Esophagus (tissue), 2 donors: ENCODE measurements at regions not wholly inside any gene's neighbourhood (a gene's known extent, or its start where the extent isn't known, plus 50 kb on each side); places are given as distances from the start of the nearest gene placed in this dataset.
"Not testable (repeated sequence)": the region's sequence is repeated elsewhere in the genome, so short reads cannot be mapped to it uniquely, and the experiment has no call there.

Experiments
- H3K27ac ChIP-seq, 2 donors: one replicate each; pipeline ENCODE4 v1.5.1; 2013; ENCODE audit warnings: low read depth in 2 of 2, mild to moderate bottlenecking in 2 of 2, inconsistent platforms in 1 of 2, low read length in 1 of 2, moderate library complexity in 1 of 2
- H3K27me3 ChIP-seq, 2 donors: one replicate each; pipeline ENCODE4 v1.6.1; 2013; ENCODE audit warnings: low read length in 2 of 2, control low read depth in 1 of 2, mild to moderate bottlenecking in 1 of 2; ENCODE audit not compliant: insufficient read depth in 2 of 2, control insufficient read depth in 1 of 2
- H3K36me3 ChIP-seq, 2 donors: one replicate each; pipeline ENCODE4 v1.6.1; 2013; ENCODE audit warnings: low read length in 1 of 2; ENCODE audit not compliant: control insufficient read depth in 2 of 2, insufficient read depth in 2 of 2
- H3K4me1 ChIP-seq, 2 donors: one replicate each; pipeline ENCODE4 v1.6.1; 2013; ENCODE audit warnings: low read length in 1 of 2; ENCODE audit not compliant: control insufficient read depth in 2 of 2, insufficient read depth in 2 of 2
- H3K4me3 ChIP-seq, 2 donors: one replicate each; pipeline ENCODE4 v1.5.1; 2013; ENCODE audit warnings: low read length in 2 of 2, mild to moderate bottlenecking in 2 of 2, low read depth in 1 of 2, moderate library complexity in 1 of 2
- H3K9me3 ChIP-seq, 2 donors: one replicate each; pipeline ENCODE4 v1.6.1; 2013; ENCODE audit warnings: mild to moderate bottlenecking in 2 of 2, low read depth in 1 of 2, low read length in 1 of 2, moderate library complexity in 1 of 2; ENCODE audit not compliant: control insufficient read depth in 2 of 2, insufficient read depth in 1 of 2
- WGBS, 2 donors: extraction: QIAGEN DNeasy Blood & Tissue Kit; methylation state at CpG; one replicate each; pipeline ENCODE4 v1.1.7; 2013; 5-methylcytosine and 5-hydroxymethylcytosine counted together
- donor health status: healthy with polysubstance abuse.
- donor health status: Bipolar disorder and iron deficiency.

DNA sequence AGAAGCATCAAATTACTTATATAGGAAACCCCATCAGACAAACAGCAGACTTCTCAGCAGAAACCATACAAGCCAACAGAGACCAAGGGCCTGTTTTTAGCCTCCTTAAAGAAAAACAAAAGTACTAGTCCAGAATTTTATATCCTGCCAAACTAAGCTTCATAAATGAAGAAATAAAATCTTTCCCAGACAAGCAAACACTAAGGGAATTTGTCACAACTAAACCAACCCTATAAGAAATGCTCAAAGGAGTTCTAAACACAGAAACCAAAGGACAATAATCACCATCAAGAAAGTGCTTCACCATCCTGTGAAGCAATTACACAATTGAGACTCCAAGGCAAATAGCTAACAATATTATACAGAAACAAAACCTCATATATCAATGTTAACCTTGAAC is 238.6 kb downstream of the NKX6-1 start:
- Histone ChIP-seq H3K4me1 (no peaks in the 10 kb centered on the region), H3K4me3 (no peak overlapping the region), H3K36me3 (no peaks in the 10 kb centered on the region), H3K27me3 (no peaks in the 10 kb centered on the region), H3K27ac (no peak overlapping the region), H3K9me3 (no peaks in the 10 kb centered on the region)

- H3K9me3 ChIP-seq: no peaks in the 10 kb centered on the region
- H3K27ac ChIP-seq: no peak overlapping the region
- WGBS, 2 donors: 44 to 60% methylated on average over 2 of the region's 2 CpGs
- H3K27me3 ChIP-seq: no peaks in the 10 kb centered on the region
- H3K4me3 ChIP-seq: no peak overlapping the region
- H3K4me1 ChIP-seq: no peaks in the 10 kb centered on the region
- no peaks in the 10 kb centered on the region for H3K36me3 ChIP-seq
Measured at GRCh38 chr4:84258905-84259830, 239.9 kb downstream of the NKX6-1 start.

DNA sequence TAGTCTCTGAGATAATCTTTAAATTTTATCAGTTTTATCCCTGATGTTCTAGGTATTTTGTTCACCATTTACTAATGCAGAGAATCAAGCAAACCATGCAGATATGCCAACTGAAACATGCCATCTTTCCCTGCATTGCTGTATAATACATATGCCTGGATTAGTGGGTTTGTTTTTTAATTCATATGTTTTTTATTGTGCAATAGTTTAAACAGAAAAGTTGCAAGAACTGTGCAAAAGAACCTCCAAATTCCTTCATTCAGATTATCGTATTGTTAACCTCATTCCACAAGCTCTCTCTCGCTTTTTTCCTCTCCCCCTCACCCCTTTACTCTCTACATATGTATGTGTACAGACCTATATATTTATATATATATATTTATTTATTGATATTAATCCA is 244.6 kb downstream of the NKX6-1 start:
- no peak overlapping the region for H3K27ac ChIP-seq
- WGBS, 2 donors: 88 to 89% methylated on average over 2 of the region's 2 CpGs
- no peak overlapping the region for H3K4me3 ChIP-seq
- no peaks in the 10 kb centered on the region for H3K4me1 ChIP-seq
- no peaks in the 10 kb centered on the region for H3K36me3 ChIP-seq
- H3K27me3 ChIP-seq: no peaks in the 10 kb centered on the region
- H3K9me3 ChIP-seq: no peaks in the 10 kb centered on the region

DNA sequence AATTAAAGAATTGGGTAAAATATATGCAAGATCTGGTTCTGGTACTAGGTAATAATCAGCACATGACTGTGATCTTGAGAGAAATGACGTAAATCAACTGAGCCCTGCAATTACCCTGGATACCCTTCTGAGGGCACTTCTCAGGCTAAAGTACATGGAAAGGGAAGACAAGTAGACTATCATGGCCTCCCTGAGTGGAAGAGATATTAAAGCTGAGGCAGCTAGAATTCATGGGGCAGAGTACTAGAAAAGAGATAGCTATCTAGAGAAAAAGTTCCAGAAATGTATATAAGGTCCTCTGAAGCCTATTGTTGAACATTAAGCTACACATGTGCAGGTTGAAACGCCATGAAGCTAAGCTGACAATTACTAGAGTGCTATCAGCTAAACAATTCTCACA is 249.6 kb downstream of the NKX6-1 start:
- Histone ChIP-seq H3K9me3 (peaks cover under 1 to 5% of the 10 kb centered on the region in 2 donors), H3K27ac (no peak overlapping the region), H3K4me3 (no peak overlapping the region), H3K4me1 (no peaks in the 10 kb centered on the region), H3K36me3 (no peaks in the 10 kb centered on the region), H3K27me3 (no peaks in the 10 kb centered on the region)
- whole genome bisulfite sequencing, 2 donors: 71 to 77% methylated on average over 2 of the region's 2 CpGs

- H3K36me3 ChIP-seq, H3K4me1 ChIP-seq, H3K27me3 ChIP-seq, H3K4me3 ChIP-seq, H3K27ac ChIP-seq, H3K9me3 ChIP-seq: not testable (repeated sequence)
- WGBS, 2 donors: 93% methylated on average over 10 to 14 of the region's 14 CpGs
Measured at GRCh38 chr4:84245042-84245441, 254.1 kb downstream of the NKX6-1 start.

- not testable (repeated sequence) for H3K4me3 ChIP-seq, H3K9me3 ChIP-seq, H3K27ac ChIP-seq, H3K36me3 ChIP-seq, H3K27me3 ChIP-seq, H3K4me1 ChIP-seq
- WGBS, 2 donors: 92 to 96% methylated on average over 19 of the region's 19 CpGs
Measured at GRCh38 chr4:84244346-84244801, 254.7 kb downstream of the NKX6-1 start.

- 91 to 94% methylated on average over 14 of the region's 14 CpGs for WGBS, 2 donors
- Histone ChIP-seq H3K4me3 (no peak overlapping the region), H3K27me3 (no peaks in the 10 kb centered on the region), H3K27ac (no peak overlapping the region), H3K4me1 (no peaks in the 10 kb centered on the region), H3K36me3 (no peaks in the 10 kb centered on the region), H3K9me3 (peaks cover 5 to 7% of the 10 kb centered on the region in 2 donors)
Measured at GRCh38 chr4:84243685-84244084, 255.4 kb downstream of the NKX6-1 start.

DNA sequence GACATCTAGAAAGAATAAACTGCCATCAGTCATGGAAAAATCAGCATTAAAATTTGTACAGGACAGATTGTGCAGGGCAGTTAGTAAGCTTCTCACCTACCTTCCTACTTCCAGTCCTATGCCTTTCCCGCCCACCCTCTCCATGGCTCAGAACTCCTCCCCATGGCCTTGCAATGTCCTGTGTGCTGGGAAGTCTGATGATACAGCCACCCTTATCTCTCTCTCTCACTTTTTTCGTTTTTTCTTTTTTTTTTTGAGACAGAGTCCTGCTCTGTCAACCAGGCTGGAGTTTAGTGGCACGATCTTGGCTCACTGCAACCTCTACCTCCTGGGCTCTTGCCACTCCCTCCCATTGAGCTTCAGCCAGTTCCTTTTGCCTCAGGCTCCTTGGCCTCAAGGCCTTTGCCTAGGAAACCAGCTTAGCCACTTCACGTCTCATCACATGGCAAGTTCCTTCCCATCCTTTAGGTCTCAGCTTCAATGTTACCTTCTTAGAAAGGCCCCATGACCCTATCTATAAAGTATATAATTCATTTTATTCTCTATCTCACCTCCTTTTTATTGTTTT is 259.7 kb downstream of the NKX6-1 start:
- 57 to 59% methylated on average over 4 of the region's 4 CpGs for WGBS, 2 donors

GRCh38 chr4:84238247-84239090 is 260.6 kb downstream of the NKX6-1 start:
- Histone ChIP-seq H3K4me1 (no peaks in the 10 kb centered on the region), H3K9me3 (no peaks in the 10 kb centered on the region), H3K36me3 (no peaks in the 10 kb centered on the region), H3K27me3 (no peaks in the 10 kb centered on the region), H3K4me3 (no peak overlapping the region), H3K27ac (no peak overlapping the region)
- WGBS, 2 donors: 31 to 47% methylated on average over 7 of the region's 7 CpGs

More for the DNA sequence above, 259.7 kb downstream of the NKX6-1 start:
- peaks cover 0 to 5% of the 10 kb centered on the region in 2 donors for H3K9me3 ChIP-seq
- no peaks in the 10 kb centered on the region for H3K36me3 ChIP-seq
- H3K4me3 ChIP-seq: no peak overlapping the region
- no peaks in the 10 kb centered on the region for H3K4me1 ChIP-seq
- H3K27me3 ChIP-seq: no peaks in the 10 kb centered on the region
- no peak overlapping the region for H3K27ac ChIP-seq
